ENCODE measurements at regions not wholly inside any gene's neighbourhood (a gene's known extent, or its start where the extent isn't known, plus 50 kb on each side); places are given as distances from the start of the nearest gene placed in this dataset.

DNA sequence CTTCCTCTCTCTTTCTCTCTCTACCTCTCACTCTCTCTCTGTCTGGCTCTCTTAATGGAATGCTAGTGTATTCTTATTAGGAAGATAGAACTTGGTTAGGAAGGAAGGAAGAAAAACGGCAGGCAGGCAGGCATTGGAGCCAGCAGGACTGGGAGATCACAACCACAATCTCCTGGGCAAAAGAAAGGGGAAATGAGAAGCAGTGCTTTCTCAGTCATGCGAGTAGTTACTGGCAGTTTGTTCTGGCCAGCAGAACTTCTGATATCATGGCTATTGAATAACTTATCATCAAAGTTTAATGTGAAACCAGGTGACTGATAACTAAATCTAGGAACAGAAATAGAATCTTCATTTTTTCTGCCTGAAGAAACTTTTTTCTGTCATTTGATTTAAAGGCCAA, 60.9 kb upstream of the PAGE1 start:
- TF ChIP-seq, protein P1, sequence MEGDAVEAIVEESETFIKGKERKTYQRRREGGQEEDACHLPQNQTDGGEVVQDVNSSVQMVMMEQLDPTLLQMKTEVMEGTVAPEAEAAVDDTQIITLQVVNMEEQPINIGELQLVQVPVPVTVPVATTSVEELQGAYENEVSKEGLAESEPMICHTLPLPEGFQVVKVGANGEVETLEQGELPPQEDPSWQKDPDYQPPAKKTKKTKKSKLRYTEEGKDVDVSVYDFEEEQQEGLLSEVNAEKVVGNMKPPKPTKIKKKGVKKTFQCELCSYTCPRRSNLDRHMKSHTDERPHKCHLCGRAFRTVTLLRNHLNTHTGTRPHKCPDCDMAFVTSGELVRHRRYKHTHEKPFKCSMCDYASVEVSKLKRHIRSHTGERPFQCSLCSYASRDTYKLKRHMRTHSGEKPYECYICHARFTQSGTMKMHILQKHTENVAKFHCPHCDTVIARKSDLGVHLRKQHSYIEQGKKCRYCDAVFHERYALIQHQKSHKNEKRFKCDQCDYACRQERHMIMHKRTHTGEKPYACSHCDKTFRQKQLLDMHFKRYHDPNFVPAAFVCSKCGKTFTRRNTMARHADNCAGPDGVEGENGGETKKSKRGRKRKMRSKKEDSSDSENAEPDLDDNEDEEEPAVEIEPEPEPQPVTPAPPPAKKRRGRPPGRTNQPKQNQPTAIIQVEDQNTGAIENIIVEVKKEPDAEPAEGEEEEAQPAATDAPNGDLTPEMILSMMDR (IDR thresholded peaks at IDR 0.05) = no peak
- no peak for TF ChIP-seq POLR2A (IDR thresholded peaks at IDR 0.05)
